Stimulated activated CD4-positive, alpha-beta T cell treated with anti-CD3 and anti-CD28 coated beads, Interleukin-2, amount 100 ng/mL, for 24 hours (primary cell): ENCODE measurements at regions not wholly inside any gene's neighbourhood (a gene's known extent, or its start where the extent isn't known, plus 50 kb on each side); places are given as distances from the start of the nearest gene placed in this dataset.

Experiments
- DNase-seq, 2 donors: peaks; one replicate each; pipeline ENCODE4 v3.0.0-alpha.2; 2020

- no peak for DNase-seq
Observed at GRCh38 chr11:45472716-45473317, 186.7 kb upstream of the SYT13 start.

DNA sequence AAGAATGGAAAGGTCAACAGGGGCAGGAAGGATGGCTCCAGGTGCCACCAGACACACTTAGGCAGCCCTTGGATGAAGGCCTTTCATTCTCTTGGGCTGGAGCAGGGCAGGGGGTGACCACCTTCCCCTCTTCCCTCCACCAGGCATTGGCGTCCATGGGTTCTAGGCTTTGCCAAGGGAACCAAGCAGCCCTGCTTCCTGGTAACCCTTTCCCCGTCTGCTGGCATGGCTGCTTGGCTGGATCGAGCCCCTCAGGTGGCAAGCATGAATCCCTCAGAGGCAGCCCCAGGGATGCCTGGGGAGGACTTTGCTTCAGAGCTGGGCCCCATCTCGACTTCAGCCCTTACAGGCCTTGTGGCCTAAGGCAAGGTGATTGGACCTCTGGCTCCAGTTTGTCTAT is 185.1 kb upstream of the SYT13 start:
- no peak for DNase-seq

DNA sequence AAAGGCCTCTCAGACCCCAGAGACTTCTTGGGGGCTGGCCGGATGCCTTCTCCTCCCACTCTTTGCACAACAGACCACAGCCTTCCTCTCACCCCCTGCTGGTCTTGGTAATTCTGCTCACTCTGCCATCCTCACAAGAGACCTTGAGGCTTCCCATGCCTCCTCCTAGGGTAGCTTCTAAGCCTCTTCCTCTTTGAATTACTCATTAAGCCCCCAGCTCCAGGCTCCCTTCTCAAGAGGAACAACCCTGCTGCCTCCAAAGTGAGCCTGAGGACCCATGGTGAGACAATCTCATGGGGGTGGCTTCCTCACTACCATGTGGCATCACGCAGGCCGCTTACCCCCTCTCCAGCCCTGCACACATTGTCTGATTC is 184.6 kb upstream of the SYT13 start:
- DNase-seq = no peak

- DNase-seq = no peak
Observed at GRCh38 chr11:45470151-45470793, 184.1 kb upstream of the SYT13 start.

DNA sequence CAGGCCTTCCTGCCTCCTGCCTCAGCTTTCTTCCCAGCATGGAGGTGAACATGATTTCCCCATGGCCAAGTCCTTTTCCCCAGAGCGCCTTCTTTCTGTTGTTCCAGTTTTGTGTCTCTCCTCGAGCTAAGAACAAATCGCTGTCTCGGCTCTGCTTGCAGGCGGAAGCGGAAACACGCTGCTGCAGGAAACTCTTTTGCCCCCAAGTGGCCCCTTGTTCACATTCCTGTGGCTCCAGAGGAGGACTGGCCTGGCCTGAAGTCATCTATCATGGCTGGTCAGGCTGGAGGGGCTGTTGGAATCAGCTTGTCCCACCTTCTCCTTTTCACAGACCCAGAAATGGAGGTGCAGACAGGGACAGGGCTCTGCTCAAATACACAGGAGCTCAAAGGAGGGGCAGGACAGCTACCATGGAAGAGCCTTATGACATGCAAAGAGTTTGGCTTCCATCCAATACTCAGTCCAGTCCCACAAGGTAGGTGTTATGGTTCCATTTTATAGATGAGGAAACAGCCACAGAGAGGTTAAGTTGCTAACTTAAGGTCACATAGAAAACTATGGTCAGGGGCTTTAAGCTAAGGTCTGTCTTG is 182.2 kb upstream of the SYT13 start:
- no peak for DNase-seq

GRCh38 chr11:45463541-45463940 is 177.4 kb upstream of the SYT13 start:
- no peak for DNase-seq

DNA sequence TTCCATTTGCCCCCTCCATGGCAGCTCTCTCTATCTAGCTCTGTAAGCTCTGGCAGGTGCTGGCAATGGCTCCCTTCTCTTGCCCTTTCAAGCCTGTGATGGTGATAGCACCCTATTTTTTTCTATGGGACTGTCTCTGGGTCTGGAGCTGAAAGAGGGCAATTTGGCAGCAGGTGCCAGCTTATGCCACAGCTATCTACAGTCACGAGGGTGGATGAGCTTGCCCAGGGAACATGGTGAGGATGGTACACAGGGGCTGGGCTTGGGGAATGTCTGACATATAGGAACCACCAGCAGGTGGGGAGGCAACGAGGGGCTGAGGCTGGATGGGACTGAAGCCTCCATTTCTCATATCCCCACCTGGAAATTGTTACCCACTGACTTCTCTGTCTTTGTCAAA is 175.4 kb upstream of the SYT13 start:
- no peak for DNase-seq

DNA sequence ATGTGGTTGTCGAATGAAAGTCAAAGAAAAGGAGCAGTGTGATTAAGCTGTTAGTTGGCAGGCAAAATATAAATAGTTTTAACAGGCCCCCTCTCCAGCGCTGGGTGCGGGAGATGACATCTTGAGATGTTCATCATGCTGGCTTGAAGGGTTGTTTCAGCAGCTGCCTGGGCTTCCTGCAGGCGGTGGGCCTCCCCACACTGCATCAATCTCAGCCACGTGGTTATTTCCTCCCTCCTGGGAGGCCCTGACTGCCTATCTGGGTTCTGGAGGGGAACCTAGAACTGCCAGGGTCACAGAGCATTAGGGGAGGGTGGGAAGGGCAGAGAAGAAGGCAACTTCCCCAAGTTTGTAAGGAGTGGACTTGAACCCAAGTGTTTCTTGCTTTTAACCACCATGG is 173.3 kb upstream of the SYT13 start:
- DNase-seq = no peak

GRCh38 chr11:45458269-45458668 is 172.1 kb upstream of the SYT13 start:
- DNase-seq = no peak

GRCh38 chr11:45457649-45458048 is 171.5 kb upstream of the SYT13 start:
- DNase-seq = no peak

GRCh38 chr11:45456686-45457085 is 170.5 kb upstream of the SYT13 start:
- no peak for DNase-seq

GRCh38 chr11:45455536-45455935 is 169.4 kb upstream of the SYT13 start:
- no peak for DNase-seq

DNA sequence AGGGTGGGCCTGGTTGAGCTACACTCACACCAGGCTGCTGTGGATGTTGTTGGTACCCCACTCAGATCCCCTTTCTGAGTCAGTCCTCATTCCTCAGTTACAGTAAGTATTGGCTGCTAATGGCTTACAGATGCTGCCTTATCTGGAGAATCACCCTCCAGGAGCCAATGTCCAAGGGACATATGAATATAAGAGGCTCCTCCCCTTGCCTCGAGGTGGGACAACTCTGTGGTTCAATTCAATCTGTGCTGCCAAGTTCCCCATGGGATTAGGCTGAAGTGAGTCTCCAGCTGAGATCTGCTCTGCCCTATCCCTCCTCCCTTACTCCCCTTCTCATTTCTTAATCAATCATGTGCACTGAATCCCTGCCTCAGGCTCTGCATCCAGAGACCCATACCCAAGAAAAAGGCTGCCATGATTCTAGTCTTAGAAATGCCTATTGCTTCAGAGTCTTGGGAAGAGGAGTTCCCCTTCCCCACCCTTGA is 168.8 kb upstream of the SYT13 start:
- no peak for DNase-seq

GRCh38 chr11:45453721-45454120 is 167.6 kb upstream of the SYT13 start:
- DNase-seq = no peak

DNA sequence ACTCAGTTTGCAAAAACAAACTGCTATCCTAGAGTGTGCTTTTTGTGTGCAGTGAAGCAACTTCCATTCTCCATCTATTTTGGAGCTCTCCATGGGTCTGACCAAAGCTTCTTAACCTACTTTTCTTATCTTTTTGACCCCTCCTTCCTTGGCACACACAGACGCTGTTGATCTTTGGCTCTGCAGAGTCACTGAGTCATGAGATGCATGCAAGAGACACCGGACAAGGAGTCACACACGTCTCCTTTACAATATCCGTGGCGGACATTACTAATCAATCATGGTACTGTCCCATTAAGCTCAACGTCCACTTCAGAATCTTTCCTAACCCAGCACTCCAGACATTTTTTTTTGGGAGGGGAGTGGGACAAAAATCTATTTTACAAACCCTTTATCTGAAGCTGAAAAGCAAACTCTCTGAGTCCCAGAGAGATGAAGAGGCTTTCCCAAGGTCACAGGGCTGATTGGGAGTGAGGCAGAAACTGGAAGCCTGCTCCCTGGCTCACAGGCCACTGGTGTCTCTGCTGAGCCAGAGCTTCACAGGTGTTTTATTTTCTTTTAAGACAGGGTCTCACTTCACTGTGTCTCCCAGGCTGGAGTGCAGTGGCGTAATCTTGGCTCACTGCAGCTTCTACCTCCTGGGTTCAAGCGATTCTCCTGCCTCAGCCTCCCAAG is 165.8 kb upstream of the SYT13 start:
- DNase-seq = no peak

DNA sequence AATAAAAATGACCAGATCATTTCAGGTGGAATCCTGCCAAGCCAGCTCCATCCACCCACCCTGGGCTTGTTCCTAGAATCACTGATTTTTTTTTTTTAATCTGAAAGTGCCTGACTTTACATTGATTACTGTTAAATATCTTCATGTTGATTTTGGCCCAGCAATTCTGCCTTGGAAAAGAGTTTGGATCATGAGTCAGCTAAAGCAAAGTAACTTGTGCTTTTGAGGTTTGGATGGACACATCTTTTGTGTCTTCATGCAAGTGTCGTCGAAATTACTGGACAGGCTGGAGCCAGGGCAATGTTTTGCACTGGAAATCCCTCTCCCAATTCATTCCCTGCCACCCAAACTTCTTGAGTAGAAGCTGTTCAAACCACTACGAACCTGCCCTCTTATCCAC is 164.0 kb upstream of the SYT13 start:
- DNase-seq = no peak

GRCh38 chr11:45449036-45449601 is 163.0 kb upstream of the SYT13 start:
- DNase-seq = no peak

GRCh38 chr11:45448561-45448960 is 162.4 kb upstream of the SYT13 start:
- DNase-seq = no peak

GRCh38 chr11:45446998-45447397 is 160.9 kb upstream of the SYT13 start:
- no peak for DNase-seq

DNA sequence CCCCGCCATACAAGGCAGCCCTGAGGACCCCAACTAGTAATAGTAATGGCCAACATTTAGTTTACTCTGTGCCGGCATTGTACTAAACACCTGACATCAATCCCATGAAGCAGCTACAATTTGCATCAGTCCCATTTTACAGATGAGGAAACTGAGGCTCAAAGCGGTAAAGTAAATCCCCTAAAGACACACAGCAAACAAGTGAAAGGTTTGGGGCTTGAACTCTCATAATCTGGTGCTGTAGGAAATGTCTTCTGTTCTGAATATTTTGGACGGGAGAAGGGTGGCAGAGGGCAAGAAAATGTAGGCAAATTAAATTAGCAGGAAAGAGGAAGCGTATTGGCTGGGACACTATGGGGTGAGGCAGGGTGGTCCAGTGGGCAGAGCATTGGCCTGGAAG is 160.3 kb upstream of the SYT13 start:
- no peak for DNase-seq

DNA sequence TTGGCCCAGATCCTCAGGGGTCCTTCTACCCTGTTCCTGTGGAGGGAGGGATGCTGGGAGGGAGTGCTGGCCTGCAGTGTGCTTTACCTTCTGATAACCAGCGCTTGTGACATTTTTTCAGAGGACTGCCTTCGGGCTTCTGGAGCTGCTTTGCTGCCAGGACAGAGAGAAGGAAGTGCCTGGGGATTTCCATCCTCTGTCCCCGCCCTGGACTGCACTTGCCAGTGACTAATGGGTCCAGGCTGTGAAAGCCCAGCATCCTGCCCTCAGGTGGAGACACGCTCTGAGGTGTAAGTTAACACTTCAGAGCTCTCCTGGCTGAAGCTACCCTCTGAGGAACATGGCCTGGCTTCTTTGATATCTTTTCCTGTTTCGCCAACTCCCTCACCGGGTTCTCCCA is 158.7 kb upstream of the SYT13 start:
- no peak for DNase-seq

DNA sequence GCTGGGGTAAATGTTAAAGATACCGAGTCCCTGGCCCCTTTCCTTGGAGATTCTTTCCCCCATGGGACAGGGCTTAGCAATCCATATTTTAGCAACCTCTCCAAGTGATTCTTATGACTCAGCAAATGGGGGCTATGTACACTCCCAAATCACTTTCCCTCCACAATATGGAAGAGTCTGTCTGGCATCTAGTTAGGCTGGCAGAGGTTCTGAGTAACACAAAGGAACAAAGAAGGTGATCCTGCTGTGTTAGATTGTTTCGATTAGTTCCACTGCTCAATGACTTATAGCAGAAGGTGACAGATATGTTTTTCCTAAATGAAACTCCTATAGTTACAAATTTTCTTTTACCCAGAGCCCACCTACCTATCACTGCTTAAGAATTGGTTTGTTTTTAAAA is 154.0 kb upstream of the SYT13 start:
- no peak for DNase-seq

GRCh38 chr11:45436966-45437365 is 150.8 kb upstream of the SYT13 start:
- DNase-seq = no peak

DNA sequence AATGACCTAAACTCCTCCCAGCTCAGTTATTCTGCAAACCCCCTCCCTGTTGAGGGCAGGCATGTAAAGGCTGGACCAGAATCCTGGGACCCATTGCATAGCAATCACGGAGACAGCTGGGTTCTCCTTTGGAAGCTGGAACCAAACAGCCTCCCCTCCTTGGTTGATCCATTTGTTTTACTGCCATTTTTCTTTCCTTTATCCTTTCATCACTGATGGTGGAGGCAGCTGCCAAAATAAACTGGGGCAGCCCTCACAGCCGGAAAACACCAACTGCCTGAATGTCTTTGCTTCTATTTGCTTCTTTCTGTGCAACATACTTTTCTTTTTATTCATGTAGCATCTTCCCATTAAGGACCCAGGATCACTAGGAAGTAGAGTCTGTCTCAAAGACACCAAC is 150.0 kb upstream of the SYT13 start:
- DNase-seq = no peak
